Stimulated activated CD8-positive, alpha-beta memory T cell treated with anti-CD3 and anti-CD28 coated beads, Interleukin-7, amount 100 ng/mL, for 1 hour (primary cell): ENCODE measurements at regions not wholly inside any gene's neighbourhood (a gene's known extent, or its start where the extent isn't known, plus 50 kb on each side); places are given as distances from the start of the nearest gene placed in this dataset.
"Not testable (repeated sequence)": the region's sequence is repeated elsewhere in the genome, so short reads cannot be mapped to it uniquely, and the experiment has no call there.

Experiments
- DNase-seq, 2 donors: peaks; one replicate each; pipeline ENCODE4 v3.0.0-alpha.2; 2020; ENCODE audit warnings: low read depth in 2 of 2

DNA sequence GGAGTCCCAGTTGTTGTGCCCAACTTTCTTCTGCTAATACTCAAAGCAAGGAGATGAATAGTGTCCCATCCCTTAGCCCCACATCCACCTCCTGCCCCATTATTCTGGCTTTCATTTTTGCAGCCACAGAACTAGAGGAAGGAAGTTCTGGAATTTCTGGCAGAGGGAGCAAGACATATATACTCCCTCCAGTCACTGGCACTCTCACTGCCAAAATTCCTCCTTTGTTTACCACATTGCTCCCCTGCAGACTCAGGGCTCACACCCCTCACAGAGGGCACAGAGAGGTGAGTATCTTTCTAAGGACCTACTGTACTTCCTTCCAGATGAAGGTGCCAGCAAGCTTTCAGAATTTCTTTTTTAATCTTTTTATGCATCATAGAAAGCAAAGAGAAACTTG, 168.0 kb upstream of the ID4 start:
- no peak for DNase-seq

DNA sequence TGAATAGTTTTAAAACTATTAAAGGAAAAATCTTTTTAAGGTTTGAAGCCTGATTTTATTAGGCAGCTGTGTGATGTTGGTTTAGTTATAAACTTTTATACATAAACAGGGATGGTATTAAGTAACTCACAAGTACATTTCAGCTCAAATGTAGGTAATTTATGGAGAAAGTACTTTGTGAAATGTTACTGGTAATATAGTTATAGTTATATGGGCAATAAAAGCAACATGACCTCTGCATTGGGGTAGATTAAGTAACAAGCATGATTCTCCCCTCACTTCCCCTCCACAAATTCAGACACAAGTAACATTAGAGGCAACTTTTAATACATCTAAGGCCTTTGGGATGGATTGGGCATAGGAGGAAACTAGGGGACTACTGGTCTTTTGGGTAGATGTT, 154.3 kb upstream of the ID4 start:
- no peak for DNase-seq

DNA sequence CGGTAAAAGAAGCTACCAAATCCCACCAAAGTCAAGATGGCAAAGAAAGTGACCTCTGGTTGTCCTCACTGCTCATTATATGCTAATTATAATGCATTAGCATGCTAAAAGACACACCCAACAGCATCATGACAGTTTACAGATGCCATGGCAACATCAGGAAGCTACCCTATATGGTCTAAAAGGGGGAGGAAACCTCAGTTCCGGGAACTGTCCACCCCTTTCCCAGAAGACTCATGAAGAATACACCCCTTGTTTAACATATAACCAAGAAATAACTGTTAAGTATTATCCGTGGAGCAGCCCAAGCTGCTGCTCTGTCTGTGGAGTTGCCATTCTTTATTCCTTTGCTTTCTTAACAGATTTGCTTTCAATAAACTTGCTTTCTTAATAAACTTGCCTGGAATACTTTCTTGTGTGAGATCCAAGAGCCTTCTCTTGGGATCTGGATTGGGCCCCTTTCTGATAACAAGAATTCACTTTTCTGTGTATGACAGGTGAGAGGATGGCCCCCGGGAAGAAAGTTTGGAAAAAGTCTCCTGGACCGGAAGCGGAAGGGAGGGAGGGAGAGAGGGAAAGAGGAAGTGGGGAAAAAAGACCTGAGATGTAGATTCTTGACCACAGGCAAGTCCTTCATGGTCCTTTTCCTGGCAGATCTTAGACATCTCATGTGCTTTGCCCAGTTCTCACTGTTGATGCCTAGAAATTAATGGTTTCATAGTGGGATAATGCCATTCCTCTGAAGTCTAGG, 146.7 kb upstream of the ID4 start:
- DNase-seq: no peak

DNA sequence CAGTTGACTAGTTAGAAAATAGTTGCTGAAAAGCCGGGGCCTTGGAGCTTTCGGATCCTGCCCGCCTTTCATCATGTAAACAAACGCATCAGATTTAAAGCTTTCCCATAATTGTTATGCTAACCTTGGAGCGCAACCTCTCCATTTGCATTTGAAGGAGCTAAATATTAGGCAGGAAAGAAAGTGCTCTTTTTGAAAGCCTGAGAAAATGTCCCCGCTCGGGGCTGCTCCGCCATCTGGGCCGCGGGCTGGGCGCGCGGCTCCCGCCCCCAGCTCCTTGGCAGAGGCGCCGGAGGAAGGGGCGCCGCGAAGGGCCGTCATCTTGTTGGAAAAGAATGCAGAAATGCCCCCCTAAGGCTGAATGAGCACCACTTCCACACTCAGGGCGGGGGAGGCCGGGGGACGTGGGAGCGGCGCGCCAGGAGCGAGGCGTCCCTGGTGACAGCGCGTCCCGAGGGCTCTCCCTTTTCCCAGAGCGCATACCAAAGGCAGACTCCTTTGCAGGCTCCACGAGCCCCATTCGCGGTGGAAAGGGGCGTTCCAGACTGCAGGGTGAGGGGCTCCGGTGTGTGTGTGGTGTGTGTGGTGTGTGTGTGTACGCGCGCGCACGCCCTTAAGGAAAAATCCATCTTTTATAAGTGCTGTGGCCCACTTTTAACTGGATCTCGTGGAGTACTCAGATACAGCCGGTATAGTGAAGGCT, 145.6 kb upstream of the ID4 start:
- no peak for DNase-seq

DNA sequence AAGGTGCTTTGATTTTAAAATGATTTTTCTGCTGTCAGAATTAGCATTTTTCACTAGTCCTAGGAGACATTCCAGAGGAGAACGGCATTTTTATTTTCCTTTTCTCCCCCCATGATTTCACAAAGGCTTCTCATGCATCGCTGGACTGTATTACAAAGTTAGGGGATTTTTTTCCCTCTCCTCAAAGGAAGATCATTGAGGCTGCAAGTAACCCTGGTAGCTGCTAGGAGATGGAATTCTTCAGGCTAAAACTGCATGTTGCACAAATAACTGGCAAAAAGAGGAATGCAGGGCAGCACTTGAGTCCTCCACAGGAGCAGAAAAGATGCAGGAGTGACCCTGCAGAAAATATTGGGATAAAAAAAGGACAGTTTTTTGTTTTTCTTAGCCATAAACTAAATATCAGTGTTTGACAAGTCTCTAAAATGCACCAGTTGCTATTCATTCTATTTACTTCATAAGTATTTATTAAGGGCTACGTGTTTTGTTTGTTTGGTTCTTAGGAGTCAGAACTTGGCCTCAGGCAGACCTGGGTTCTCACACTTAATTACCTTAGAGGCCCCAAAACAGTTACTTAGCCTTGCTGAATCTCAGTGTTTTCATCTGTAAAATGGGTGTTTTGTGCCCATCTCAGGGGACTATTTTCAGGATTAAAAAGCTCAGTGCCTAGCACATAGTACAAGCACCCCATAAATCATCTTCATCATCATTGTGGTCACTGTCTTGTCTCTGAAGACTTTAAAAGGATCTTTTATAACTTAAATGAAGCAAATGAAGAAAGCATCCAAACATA, 144.5 kb upstream of the ID4 start:
- no peak for DNase-seq

DNA sequence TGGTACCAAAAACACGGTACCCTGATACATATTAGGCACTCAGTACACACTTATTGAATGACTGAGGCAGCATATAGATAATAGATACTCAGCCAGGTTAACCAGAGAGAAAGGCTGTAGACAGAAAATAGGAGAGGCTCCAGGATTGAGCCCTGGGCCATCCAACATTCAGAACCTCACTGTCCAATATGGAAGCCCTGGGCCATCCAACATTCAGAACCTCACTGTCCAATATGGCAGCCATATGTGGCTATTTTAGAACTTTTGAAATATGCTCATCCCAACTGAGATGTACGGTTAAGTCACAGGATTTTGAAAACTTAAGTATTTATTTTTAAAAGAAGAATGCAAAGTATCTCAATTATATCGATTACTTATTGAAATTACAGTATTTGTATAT, 142.5 kb upstream of the ID4 start:
- no peak for DNase-seq

DNA sequence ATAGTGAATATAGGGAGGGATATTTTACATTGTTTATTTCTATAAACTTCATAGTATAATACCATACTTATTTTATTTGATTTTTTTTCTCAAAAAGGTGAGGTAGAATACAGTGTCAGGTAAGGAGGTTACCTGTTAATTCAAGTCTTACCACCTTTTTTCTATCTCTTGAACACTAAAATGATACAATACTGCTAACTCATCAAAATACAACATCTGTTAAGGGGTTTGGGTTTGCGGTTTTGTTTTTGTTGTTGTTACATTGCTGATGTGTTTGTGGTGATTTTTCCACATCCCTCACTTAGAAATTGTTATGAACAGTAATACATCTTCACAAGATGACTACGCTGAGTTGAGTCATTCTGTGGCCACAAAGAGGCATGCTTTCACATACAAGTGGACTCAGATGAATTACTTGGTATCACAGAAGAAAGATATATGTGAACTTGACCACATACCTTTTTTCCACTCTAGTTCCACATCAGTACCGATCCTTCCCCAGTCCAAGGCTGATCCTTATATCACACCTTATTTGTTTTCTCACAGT, 139.4 kb upstream of the ID4 start:
- no peak for DNase-seq

DNA sequence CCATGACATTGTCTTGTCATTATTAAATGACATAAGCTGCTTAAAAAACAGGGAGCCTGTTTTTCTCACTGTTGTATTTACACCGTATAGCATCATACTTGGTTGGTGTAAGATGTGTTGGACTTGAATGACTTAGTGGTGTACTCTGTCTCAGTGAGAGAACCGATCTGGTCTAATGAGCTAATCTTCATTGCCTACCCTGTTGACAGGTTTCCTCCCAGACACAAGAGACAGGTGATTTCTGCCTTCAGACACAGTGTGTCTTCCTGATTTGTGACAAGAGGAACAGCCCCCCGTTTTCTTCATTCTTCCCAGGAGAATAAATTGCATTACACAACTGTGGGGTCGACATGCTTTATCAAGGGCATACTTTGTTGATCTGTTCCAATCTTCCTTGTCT, 137.2 kb upstream of the ID4 start:
- DNase-seq: no peak

DNA sequence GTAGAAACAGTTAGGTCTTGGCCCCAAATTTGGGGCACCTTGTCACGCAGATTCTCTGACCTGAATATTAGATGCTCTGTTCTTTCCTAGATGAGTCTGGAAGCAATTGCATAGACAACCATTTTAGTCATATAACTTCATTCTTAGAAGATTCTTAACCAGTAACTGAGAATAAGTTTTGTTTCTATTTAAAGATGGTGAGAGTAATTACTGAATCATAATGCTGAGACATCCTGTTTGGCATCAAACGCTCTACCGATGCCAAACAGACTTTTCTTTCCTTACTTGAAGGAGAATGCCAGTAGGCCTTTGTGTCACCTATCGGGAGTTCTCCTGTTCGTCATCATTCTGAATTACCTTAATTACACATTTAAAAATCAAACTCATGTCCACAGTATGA, 131.6 kb upstream of the ID4 start:
- DNase-seq: no peak

DNA sequence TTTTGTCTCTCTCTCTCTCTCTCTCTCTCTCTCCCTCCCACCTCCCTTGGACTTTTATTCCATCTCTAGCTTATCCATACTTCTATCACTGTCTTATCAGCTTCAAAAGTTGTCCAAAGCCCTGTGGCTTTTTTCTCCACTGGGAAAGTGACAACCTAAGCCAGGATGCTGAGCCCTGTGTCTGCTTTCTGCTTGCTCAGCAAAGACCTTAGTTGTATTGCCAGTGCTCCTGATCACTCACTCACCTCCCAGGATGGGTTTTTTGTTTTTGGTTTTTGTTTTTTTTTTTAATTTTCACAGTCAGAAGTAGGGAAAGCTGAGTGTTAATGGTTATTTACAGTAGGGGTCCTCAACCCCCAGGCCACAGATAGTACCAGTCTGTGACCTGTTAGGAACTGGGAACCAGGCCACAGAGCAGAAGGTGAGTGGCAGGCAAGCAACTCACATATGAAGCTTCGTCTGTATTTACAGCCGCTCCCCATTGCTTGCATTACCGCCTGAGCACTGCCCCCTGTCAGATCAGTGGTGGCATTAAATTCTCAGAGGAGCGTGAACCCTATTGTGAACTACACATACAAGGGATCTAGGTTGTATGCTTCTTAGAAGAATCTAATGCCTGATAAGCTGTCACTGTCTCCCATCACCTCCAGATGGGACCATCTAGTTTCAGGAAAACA, 125.0 kb upstream of the ID4 start:
- DNase-seq: no peak

DNA sequence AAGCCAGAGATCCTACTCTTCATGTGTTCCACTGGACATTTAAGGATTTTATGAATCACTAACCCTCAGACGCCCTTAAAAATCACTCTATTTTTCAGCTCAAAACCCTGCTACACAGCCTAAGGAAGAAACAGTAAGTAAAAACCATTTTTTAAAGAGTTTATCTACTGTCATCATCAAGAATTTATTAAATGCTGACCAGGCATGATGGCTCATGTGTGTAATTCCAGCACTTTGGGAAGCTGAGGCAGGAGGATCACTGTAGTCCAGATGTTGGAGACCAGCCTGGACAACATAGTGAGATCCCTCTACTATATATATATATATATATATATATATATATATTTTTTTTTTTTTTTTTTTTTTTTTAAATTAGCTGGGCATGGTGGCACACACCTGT, 124.2 kb upstream of the ID4 start:
- no peak for DNase-seq

DNA sequence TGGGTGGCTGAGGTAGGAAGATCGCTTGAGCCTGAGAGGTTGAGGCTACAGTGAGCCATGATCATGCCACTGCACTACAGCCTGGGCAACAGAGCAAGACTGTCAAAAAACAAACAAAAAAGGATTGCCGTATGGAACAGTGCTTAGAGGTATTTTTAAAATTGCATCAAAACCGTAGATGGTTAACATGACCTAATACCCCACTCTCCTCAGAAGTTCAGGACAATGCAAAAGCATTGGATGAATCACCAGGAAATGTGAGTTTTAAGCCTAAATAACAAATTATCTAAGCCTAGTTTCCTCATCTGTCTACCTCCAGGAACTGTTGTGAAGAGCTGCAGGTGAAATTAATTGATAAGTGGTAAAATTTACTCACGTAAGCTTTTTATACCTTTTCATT, 123.8 kb upstream of the ID4 start:
- DNase-seq: no peak

DNA sequence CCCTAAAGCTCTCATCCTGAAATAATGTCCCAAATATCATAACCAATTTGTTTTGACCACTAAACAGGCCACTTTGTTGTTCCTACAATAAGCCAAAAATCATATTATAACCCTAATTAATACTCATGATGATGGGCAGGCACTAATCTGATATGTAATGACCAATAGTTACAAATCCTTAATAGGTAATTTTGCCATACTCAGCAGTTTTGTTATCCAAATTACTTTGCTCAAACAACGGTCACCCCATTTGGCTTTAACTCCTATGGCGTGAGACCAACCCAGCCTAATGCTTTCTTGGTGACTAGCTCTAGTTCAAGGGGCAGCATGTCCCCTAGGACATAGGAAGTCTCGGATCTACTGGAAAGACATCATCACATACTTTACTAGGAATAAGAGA, 123.2 kb upstream of the ID4 start:
- DNase-seq: no peak

DNA sequence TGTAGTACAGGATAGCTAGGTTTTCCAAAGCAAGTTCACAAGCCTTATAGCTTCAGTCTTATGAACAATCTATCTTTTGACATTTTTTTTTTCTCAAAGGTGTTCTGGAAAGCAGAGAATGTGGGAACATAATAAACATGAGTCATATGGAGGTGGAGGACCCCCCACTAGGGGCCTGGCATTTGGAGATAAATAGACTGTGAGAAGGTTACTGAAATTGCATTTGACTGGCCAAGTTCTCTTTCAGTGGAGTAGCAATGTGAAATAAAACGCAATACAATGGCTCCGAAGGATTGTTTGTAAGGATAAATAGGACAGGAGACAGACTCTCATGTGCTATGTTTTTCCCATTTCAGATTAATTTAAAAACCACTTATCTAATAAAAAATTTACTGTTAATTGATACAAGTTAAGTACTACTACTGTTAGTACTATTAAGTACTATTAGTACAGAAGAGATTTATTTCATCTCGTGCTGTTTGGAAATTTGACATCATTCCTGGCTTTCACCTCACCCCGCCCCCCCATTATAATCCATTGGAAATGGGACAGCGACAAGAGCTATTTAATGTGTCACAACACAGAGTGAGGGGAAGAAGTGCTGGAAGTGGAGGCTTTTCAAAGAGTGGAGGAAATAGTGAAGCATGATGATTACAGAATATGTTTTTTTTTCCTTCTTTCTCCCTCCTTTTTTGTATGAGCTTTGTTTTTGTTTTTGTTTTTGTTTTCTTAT, 122.6 kb upstream of the ID4 start:
- no peak for DNase-seq

DNA sequence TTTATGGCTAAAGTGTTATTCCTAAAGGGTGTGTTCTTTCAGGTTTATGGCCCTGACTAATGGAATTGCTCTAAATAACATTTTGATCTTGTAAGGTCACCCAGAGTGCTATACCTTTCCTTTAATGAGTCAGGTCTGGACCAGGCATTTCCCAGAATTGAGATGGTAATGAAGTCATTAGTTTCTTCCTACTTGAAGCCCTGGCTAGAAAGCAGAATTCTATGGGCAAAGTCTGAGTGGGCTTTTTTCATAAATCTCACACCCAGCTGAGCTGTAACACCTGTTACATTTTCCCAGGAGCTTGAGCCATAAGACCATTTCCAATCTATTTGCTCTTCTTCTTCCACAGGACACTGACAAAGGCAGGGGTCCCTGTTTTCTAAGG, 122.0 kb upstream of the ID4 start:
- no peak for DNase-seq

DNA sequence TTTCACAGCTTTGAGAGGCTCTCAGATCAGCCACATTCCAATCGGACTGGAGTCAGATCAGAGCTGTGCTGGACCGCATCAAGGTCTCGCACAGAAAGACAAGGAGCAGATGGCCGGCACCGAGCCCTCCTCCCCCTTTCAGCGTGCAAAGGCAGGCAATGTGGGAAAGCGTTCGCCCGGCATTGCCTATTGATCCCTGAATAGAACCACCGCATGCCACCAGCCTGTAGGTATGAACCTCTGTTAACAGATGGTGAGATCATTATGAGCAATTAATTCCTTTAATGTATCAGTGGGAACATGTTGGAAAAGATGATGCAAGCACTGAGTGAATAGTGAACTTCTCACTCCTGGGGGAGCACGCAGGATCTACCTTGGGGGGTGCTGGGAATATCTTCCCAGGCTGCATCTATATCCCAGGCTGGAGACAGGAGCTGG, 117.5 kb upstream of the ID4 start:
- no peak for DNase-seq

DNA sequence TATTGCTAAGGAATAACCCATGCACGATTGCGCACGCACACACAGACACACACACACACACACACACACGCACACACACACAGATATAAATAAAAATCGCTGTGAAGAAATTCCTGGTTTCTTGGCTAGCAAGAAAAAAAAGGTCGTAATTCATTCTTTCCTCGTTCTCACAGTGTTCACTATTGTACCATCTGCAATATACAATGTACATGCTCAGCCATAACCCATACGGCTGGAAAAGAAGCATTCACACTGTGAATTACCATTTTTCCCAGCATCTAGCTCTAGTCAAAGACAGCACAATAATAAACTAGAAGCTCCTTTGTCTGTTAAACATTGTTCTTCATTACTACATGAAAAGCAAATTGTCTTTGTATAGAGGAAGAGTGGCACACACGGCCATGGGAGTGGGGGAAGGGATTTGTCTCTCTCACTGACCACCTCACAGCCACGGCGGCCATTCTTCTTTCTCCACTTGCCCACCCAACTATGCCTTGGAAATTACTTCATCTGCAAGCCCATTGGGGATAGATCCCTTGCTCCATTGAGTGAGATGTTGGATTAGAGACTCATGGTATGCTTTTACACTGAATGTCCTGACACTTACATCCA, 115.3 kb upstream of the ID4 start:
- DNase-seq: no peak

DNA sequence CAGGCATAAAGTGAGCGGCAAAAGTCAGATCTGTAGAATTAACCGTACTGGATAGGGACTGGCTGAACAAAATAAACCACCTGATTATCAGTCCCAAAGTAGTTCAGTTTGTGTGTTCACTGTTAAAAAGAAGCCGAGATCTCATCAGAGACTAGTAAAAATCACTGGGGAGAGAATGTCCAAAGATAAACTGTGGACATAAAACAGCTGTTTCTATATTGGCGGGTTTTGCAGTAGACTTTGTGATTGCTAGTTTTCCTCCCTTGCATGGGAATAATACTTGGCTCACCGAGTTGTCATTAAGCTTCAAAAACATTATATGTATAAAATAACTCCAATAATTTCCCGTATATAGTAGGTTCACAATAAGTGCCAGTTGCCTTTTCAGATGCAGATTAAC, 114.2 kb upstream of the ID4 start:
- DNase-seq: no peak

DNA sequence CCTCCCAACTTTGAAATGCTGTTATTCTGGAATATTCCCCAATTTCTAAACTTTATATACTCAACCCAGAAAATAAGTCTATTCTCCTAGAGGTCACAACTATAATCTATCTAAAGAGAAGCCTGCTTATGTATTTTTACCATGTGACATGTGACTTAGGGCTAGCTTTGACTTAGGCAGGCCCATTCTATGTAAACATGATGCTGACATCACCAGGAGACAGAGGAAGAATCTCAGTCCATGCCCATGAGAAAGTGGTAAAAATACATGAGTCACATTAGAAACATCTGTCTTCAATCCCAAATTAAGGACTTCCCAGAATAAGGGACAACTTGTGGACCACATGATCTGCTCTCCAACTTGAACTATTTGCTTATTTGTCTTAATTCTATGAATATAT, 113.6 kb upstream of the ID4 start:
- no peak for DNase-seq

DNA sequence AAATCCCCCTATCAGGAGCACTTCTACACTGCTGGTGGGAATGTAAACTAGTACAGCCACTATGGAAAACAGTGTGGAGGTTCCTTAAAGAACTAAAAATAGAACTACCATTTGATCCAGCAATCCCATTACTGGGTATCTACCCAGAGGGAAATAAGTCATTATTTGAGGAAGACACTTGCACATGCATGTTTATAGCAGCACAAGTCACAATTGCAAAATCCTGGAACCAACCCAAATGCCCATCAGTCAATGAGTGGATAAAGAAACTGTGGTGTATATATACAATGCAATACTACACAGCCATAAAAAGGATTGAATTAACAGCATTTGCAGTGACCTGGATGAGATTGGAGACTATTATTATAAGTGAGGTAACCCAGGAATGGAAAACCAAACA, 111.7 kb upstream of the ID4 start:
- DNase-seq: not testable (repeated sequence)

DNA sequence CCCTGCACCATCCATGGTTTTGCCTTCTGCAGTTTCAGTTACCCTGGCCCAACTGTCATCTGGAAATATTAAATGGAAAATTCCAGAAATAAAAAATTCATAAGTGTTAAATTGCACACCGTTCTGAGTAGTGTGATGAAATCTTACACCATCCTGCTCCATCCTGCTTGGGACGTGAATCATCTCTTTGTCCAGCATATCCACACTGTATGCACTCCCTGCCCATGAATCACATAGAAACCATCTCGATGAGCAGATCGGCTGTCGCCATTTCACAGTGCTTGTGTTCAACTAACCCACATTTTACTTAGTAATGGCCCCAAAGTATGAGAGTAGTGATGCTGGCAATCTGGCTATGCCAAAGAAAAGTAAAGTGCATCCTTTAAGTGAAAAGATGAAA, 105.9 kb upstream of the ID4 start:
- DNase-seq: no peak
